ENCODE measurements at regions not wholly inside any gene's neighbourhood (a gene's known extent, or its start where the extent isn't known, plus 50 kb on each side); places are given as distances from the start of the nearest gene placed in this dataset.

DNA sequence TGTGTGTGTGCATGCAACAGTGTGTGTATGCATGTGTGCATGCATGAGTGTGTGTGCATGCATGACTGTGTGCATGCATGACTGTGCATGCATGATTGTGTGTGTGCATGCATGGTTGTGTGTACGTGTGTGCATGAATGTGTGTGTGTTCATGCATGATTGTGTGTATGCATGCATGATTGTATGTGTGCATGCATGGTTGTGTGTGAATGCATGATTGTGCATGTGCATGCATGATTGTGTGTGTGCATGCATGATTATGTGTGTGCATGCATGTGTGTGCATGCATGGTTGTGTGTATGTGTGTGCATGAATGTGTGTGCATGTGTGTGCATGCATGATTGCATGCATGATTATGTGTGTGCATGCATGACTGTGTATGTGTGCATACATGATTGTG is 1052.0 kb downstream of the TBC1D22A start:
- H3K27me3 ChIP-seq = no peaks in the 10 kb centered on the region
- no peaks in the 10 kb centered on the region for H3K9me3 ChIP-seq
- no peaks in the 10 kb centered on the region for H3K4me1 ChIP-seq
- no peaks in the 10 kb centered on the region for H3K36me3 ChIP-seq
- H3K4me3 ChIP-seq = no peak overlapping the region
- H3K27ac ChIP-seq = no peak overlapping the region
- no peak for DNase-seq (ENCODE audit: low spot score)
- TF ChIP-seq, protein P1, sequence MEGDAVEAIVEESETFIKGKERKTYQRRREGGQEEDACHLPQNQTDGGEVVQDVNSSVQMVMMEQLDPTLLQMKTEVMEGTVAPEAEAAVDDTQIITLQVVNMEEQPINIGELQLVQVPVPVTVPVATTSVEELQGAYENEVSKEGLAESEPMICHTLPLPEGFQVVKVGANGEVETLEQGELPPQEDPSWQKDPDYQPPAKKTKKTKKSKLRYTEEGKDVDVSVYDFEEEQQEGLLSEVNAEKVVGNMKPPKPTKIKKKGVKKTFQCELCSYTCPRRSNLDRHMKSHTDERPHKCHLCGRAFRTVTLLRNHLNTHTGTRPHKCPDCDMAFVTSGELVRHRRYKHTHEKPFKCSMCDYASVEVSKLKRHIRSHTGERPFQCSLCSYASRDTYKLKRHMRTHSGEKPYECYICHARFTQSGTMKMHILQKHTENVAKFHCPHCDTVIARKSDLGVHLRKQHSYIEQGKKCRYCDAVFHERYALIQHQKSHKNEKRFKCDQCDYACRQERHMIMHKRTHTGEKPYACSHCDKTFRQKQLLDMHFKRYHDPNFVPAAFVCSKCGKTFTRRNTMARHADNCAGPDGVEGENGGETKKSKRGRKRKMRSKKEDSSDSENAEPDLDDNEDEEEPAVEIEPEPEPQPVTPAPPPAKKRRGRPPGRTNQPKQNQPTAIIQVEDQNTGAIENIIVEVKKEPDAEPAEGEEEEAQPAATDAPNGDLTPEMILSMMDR (IDR thresholded peaks at IDR 0.05) = no peak

DNA sequence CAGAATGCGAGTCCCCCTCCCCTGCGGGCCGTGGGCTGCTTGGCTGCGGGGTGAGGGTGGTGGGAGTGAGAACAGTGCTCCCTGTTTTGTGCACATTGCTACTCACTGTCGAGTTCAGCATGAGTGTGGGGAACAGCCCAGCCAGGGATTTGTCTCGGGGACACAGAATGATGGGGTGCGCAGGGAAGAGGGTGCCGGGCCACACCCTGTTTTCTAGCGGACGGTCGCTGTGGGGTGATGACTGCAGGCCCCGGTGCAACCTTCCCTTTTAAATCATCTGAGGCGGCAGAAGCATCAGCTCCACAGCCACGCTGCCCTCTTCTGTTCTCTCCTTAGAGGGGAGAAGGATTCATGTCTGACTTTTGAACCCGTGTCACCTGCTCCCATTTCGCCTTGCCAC is 1051.2 kb downstream of the TBC1D22A start:
- Histone ChIP-seq H3K36me3 (no peaks in the 10 kb centered on the region), H3K27me3 (no peaks in the 10 kb centered on the region), H3K4me3 (no peak overlapping the region), H3K9me3 (no peaks in the 10 kb centered on the region), H3K27ac (no peak overlapping the region), H3K4me1 (no peaks in the 10 kb centered on the region)
- DNase-seq (ENCODE audit: low spot score) = peak; percentile 50
- TF ChIP-seq, protein P1 (IDR thresholded peaks at IDR 0.05) = no peak

DNA sequence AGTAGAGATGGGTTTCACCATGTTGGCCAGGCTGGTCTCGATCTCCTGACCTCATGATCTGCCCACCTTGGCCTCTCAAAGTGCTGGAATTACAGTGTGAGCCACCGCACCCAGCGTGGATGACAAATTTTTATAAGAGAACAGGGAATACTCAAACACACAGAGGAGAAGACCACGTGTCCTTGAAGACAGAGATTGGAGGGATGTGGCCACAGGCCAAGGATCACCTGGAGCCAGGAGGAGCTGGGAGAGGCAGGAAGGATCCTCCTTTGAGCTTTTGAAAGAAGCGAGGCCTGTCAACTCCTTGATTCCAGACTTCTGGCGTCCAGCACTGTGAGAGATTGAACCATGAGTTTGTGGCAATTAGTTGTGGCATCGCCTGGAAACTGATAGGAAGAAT is 1049.5 kb downstream of the TBC1D22A start:
- Histone ChIP-seq H3K4me1 (no peaks in the 10 kb centered on the region), H3K27me3 (no peaks in the 10 kb centered on the region), H3K4me3 (no peak overlapping the region), H3K36me3 (no peaks in the 10 kb centered on the region), H3K27ac (no peak overlapping the region), H3K9me3 (no peaks in the 10 kb centered on the region)
- peak; percentile 28 for DNase-seq (ENCODE audit: low spot score)
- TF ChIP-seq, protein P1 (IDR thresholded peaks at IDR 0.05) = no peak

DNA sequence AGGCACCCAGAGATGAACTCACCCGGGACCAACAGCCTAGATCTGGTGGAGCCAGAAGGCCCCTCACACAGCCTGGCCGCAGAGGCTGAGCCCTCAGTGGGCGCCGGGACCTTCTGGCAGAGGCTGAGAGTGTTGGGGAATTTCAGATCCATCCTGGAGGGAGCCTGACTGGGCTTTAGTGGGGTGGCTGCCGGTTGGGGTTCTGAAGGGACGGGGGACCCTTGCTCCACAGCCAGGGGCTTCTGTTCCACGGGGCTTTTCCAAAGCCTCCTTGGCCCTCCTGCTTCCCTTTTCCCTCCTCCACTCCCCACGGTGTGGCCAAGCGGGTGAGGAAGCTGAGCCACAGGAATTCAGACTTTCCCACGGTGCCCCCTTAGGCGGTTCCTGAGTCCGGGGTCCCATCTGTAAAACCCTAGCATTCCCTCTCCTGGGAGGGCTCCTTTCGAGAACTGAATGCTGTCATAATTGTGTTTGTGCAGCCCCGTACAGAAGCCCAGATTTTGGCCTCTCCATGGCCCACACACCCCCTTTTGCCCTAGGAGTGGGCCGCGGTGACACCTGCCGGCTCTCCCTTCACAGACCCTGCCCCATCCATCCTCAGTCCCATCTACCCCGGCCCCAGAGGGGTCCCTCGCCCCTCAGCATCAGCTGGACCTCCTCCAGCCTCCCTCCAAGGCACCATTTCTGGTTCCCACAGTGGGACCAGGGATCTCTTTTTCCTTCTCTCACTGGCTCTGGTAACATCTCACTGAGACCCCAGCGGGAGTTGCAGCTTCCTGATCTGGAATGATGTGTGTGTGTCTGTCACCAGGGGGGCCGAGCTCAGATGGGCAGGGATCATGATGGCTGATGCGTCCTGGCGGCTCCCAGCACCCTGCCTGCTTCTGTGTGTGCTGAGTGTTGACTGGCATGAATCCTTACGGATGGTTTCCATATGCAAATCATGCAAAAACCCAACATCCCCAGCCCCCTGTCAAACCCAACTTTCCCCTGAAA is 1048.4 kb downstream of the TBC1D22A start:
- peak; percentile 36 for DNase-seq (ENCODE audit: low spot score)
- Histone ChIP-seq H3K27ac (no peak overlapping the region), H3K36me3 (no peaks in the 10 kb centered on the region), H3K9me3 (no peaks in the 10 kb centered on the region), H3K4me1 (no peaks in the 10 kb centered on the region), H3K4me3 (no peak overlapping the region), H3K27me3 (no peaks in the 10 kb centered on the region)
- TF ChIP-seq, protein P1 (IDR thresholded peaks at IDR 0.05) = no peak

DNA sequence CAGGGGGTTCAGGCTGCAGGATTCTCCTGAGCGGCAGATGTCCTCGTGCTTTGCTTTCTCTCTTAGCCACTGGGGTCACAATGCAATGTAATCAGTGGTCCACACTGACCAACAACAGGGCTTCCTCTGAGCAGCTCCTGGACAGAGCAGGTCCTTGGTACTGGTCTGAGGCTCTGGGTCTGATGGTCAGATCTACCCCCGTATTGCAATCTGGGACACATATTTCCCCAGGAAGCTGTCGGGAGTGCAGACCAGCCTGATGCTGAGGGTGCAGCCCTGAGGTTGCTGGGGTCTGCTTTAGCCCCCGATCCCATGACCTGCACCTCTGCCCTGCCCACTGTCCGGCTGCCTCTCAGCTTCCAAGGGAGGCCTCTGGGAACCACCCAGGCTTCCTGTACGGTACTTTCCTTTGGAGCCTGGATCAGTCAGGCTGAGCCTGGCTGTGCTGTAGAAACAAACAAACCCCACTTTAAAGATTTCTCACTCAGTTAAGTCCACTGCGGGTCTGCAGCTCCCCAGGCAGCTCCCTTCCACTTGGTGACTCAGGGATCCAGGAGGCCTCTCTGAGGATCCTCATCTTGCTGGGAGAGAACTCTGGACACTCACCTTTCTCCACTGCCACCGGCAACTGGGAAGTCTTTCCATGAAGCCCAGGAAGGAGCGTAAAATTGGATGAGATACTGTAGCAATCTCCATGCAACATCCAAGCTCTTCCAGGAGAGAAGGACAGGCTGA is 1046.6 kb downstream of the TBC1D22A start:
- H3K9me3 ChIP-seq = peaks cover 0 to 4% of the 10 kb centered on the region in 2 donors
- no peaks in the 10 kb centered on the region for H3K36me3 ChIP-seq
- no peak overlapping the region for H3K27ac ChIP-seq
- no peaks in the 10 kb centered on the region for H3K27me3 ChIP-seq
- no peak for DNase-seq (ENCODE audit: low spot score)
- TF ChIP-seq, protein P1 (IDR thresholded peaks at IDR 0.05) = no peak
- no peak overlapping the region for H3K4me3 ChIP-seq
- no peaks in the 10 kb centered on the region for H3K4me1 ChIP-seq

All from right atrium auricular region (tissue), 2 donors.